NOMO-1 treated with DMSO at 0.1 percent for 48 hours (cell line): ENCODE measurements at regions not wholly inside any gene's neighbourhood (a gene's known extent, or its start where the extent isn't known, plus 50 kb on each side); places are given as distances from the start of the nearest gene placed in this dataset.

Experiments used
- DNase-seq: peaks from one replicate; lab custom pipeline; 2025; ENCODE audit not compliant: unreplicated experiment; lab: John Stamatoyannopoulos, UW

DNA sequence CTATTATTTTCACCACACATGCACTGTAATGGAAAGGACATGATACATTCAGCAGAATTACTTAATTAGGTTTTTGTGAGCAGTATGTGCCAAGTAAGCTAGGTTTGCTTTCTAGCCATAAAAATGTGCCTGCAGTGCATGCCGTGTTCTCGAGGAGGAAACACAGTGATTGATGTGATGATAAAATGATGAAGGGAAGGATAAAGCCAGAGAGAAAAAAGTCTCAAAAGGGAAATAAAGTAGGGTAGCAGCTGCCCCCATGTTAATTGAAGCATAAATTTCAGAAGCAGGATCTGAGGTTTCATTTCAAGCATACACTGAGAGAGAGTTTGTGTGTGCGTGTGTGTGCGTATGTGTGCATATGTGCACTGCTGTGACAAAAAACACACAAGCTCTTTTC lies 714.2 kb upstream of the C9orf72 start:
- no peak for DNase-seq

DNA sequence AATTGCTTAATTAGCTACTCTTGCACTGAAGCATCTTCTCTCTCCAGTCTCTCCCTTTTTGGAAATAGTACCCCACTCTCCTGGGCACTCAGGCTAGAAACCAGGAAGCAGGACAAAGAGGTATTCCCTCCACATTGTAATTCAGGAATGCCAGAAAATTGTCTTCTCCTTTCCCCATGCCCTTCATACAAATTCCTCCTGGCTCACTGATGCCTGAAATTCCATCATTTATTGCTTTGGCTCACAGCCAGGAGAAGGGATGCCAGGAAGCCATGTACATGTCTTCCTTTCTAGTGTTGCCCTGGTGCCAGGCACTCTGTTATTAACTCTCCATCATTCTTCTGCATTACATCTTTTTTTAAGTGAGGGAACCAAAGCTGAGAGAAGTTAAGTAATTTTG lies 716.5 kb upstream of the C9orf72 start:
- no peak for DNase-seq

DNA sequence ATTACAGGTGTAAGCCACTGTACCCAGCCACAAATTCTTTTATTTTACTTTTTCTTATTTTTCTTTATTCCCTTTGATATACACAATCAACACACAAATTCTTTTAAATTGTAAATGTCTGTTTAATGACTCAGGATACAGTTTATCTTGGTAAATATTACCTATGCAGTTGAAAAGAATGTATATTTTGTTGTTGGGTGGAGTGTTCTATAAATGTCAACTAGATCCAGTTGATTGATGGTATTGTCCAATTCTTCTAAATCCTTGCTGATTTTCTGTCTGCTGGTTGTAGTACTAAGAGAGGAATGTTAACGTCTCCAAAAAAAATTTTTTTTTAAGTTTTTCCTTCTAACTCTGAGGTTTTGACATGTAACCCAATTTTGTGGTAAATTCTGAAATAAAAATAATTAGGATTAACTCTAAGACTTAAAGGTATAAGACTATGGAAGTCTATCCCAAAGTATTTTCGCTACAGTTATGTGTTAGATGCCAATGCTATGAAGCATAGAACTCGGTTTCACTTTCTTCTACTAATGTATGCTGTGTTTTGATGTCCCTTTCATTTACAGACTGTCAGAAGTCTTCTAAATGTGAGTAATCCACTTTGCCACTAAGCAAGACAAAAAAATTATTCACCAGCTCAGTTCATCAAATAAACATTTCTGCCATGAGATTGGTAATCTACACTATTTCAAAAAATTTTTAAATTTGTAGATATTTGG lies 720.2 kb upstream of the C9orf72 start:
- DNase-seq = no peak

DNA sequence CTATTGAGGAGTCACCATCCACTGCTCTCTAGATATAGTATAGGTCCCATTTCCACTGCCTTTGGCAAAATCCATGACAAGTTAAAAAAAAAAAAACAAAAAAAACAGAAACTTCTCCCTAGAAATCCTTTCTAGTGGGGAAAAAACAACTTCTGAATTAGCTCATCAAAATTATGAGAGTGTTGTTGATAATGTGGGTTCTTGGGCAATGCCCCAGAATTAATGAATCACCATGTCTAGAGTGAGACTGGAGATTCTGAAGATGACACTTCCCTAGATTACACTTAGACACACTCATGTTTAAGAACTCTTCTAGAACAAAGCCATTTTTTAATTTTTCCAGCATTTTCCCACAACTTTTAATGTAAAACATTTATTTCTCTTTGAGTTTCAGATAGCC lies 728.0 kb upstream of the C9orf72 start:
- DNase-seq = no peak

DNA sequence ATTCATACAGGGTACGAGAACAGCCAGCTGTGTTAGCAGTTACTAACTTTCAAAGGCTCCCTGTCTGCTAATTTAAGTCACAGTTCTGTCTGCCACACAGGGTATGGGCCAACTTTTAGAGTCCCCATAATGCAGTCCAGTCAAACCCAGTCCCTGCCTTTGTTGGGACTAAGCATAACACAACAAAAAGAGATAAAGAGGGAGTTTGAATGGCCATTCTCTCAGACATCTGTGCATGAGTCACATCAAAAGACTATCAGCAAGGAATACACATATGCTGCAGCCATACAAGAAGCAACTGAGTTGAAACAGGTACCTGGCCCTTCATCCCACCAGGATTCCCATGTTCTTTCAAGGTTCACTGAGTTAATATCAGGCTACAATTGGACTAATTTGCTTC lies 744.5 kb upstream of the C9orf72 start:
- DNase-seq = no peak

- DNase-seq = no peak
Observed at GRCh38 chr9:28318515-28318914, 745.2 kb upstream of the C9orf72 start.

- no peak for DNase-seq
Observed at GRCh38 chr9:28319981-28320380, 746.7 kb upstream of the C9orf72 start.

GRCh38 chr9:28320616-28321015 lies 747.3 kb upstream of the C9orf72 start:
- no peak for DNase-seq

GRCh38 chr9:28329323-28329722 lies 756.0 kb upstream of the C9orf72 start:
- DNase-seq = no peak

- DNase-seq = no peak
Observed at GRCh38 chr9:28332648-28333047, 759.4 kb upstream of the C9orf72 start.

DNA sequence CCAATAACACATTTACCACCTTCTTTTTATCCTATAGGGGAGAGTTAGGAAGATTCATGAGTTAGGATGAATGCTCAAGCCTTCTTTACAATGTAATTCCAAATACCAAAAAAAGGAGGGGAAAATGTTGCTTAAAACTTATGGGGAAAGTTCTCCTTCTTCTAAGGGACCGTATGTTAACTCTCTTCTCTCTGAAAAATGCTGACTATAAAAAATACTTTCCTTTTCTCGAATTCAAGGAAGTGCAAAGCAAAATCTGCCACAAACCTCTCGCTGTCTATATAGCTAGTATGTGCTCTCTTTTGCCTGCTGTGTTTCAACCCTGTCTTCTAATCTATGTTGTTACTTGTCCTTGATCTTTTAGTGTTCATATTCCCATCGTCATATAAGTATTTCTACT lies 768.6 kb upstream of the C9orf72 start:
- DNase-seq = no peak

- no peak for DNase-seq
Observed at GRCh38 chr9:28342815-28343338, 769.6 kb upstream of the C9orf72 start.

- DNase-seq = no peak
Observed at GRCh38 chr9:28363151-28363562, 789.9 kb upstream of the C9orf72 start.

GRCh38 chr9:28365020-28365640 lies 791.8 kb upstream of the C9orf72 start:
- DNase-seq = no peak

DNA sequence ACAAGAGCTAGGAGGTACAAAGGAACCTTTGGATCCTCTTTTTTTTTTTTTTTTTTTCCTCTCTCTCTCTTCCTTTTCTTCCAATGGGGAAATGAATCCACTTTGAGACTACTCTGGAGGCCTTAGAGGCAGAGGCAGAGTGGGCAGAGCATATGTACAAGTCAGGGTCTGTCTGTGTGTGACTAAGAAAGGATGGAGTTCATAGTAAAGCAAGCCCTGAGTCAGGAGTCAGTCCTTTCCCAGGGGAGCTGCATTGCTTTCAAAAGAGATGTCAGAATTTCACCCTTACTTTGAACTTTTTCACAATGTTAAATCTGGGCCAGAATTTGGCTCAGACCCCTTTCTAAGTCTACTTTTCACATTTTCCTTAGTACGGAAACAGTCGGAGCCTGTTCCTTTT lies 792.4 kb upstream of the C9orf72 start:
- DNase-seq = no peak

DNA sequence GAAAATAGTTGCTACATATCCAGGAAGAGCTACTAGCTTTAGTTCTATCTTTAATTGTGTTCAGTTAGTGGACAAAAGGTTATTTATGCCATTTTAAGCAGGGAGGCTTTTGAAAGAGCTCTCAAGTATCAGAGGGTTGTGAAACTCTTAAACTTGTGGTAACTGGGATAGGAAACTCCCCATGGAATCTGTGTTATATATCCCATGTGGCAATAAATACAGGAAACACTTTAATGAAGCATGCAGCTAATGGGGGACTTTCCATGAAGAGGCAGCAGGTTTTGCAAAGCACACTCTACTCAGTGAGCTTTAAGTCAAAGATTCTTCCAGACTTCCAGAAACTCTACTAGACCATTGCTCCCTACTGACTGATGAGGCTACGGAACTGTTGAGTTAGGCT lies 805.0 kb upstream of the C9orf72 start:
- DNase-seq = no peak

DNA sequence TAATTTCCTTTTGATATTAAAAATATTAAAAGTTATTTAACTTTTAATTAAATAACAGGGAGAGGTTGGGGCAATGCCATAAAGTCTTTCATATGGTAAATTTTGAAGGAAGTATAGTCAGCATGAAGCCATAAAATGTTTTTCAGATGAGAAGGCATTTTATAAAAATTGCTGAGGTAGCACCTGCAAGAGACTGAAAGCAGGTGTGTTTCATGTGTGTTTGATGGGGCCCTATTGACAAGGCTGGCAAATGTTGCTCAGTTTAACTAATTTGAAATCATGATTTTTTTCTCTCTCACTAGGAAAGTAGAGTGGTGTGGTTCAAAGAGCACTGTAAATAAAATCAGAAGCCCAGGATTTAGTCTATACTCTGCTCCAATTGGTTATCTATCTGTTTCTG lies 805.8 kb upstream of the C9orf72 start:
- no peak for DNase-seq

GRCh38 chr9:28389411-28389810 lies 816.1 kb upstream of the C9orf72 start:
- no peak for DNase-seq

DNA sequence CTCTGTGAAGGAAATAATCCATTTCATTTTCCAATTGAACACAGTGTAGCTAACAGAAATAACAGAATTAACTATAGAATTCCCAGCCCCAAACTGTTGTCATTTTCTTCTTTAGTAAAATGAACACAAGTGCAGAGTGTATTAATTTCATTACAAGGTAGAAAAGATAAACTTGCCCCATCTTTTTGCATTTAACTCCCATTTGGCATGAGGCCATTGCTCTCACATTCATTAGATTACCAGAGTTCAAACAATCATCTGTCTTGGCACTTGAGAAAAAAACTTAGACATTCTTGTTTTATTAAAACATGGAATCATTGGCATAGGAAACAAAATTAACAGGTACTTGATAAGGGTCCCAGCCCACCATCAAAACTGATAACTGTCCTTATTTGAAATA lies 821.5 kb upstream of the C9orf72 start:
- no peak for DNase-seq

- no peak for DNase-seq
Observed at GRCh38 chr9:28396058-28396457, 822.8 kb upstream of the C9orf72 start.

DNA sequence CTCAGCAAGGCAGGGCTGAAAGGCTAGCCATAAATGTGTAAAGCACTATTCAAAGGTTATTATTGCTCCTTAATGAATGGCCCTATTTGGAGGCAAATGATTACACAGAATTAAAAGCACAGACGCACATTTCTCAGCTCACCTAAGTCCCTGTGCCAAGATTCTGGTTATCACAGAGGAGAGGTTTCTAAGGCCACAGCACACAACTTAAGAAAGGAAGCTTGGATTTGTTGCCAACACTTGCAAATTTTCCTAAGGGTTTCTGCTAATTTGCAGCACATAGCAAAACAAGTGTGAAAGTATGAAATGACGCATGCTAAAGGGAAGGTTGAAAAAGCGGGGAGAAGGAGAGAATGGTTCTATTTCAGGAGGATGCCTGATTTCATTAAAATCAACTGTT lies 834.1 kb upstream of the C9orf72 start:
- no peak for DNase-seq

GRCh38 chr9:28409919-28410318 lies 836.6 kb upstream of the C9orf72 start:
- no peak for DNase-seq

GRCh38 chr9:28410411-28410810 lies 837.1 kb upstream of the C9orf72 start:
- no peak for DNase-seq
